ENCODE measurements at regions not wholly inside any gene's neighbourhood (a gene's known extent, or its start where the extent isn't known, plus 50 kb on each side); places are given as distances from the start of the nearest gene placed in this dataset.

DNA sequence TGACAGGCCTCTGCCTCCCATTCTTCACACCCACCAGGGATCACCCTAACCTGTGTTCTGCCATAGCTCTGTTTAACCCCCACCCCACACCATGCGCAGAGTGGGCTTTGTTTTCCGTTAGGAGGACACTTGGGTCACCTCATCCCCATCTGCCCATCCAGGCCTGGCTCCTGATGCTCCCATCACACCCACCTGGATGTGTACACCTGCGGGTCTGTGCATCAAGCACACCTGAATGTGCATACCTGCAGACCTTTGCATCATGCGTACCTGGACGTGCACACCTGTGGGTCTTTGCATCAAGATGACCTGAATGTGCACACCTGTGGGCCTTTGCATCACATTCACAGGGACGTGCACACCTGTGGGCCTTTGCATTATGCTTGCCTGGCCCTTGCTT is 835.8 kb upstream of the TMEM132C start:
- Histone ChIP-seq H3K36me3 (no peaks in the 10 kb centered on the region), H3K4me1 (no peaks in the 10 kb centered on the region), H3K4me3 (no peak overlapping the region), H3K9me3 (no peaks in the 10 kb centered on the region), H3K27ac (no peak overlapping the region), H3K27me3 (peaks cover 0 to 6% (median 0%) of the 10 kb centered on the region in 3 donors)
- intact Hi-C loops (cut with DNase I; ENCODE audit: low total_unique reads) = no loop called here
- no peak for DNase-seq
- TF ChIP-seq, protein P1, sequence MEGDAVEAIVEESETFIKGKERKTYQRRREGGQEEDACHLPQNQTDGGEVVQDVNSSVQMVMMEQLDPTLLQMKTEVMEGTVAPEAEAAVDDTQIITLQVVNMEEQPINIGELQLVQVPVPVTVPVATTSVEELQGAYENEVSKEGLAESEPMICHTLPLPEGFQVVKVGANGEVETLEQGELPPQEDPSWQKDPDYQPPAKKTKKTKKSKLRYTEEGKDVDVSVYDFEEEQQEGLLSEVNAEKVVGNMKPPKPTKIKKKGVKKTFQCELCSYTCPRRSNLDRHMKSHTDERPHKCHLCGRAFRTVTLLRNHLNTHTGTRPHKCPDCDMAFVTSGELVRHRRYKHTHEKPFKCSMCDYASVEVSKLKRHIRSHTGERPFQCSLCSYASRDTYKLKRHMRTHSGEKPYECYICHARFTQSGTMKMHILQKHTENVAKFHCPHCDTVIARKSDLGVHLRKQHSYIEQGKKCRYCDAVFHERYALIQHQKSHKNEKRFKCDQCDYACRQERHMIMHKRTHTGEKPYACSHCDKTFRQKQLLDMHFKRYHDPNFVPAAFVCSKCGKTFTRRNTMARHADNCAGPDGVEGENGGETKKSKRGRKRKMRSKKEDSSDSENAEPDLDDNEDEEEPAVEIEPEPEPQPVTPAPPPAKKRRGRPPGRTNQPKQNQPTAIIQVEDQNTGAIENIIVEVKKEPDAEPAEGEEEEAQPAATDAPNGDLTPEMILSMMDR (IDR thresholded peaks at IDR 0.05) = no peak
- TF ChIP-seq EP300 (IDR thresholded peaks at IDR 0.05) (no peak), POLR2A (IDR thresholded peaks at IDR 0.05) (no peak), POLR2AphosphoS5 (IDR thresholded peaks at IDR 0.05) (no peak)
- WGBS, 5 donors = 89 to 93% (median 89%) methylated on average over 6 of the region's 6 CpGs

GRCh38 chr12:127431594-127431993 is 835.4 kb upstream of the TMEM132C start:
- WGBS, 5 donors = 51 to 68% (median 56%) methylated on average over 5 of the region's 5 CpGs
- no peaks in the 10 kb centered on the region for H3K4me1 ChIP-seq

DNA sequence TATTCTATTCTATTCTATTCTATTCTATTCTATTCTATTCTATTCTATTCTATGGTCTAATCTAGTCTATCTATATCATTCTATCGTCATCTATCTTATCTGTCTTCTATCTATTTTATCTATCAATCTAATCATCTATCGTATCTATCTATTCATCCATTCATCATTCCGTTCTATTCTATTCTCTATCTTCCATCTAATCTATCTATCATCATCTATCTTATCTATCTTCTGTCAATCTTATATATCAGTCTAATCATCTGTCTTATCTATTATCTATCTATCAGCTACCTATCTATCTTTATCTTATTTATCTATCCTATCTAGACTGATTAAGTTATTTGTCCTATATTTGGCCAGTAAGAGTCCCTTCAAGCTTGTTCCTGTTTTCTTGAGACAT is 831.5 kb upstream of the TMEM132C start:
- DNase-seq = no peak
- WGBS, 5 donors = 75 to 89% (median 88%) methylated on average over 3 of the region's 3 CpGs
- no peaks in the 10 kb centered on the region for H3K36me3 ChIP-seq

More at GRCh38 chr12:127431594-127431993, 835.4 kb upstream of the TMEM132C start:
- no peak for DNase-seq
- Histone ChIP-seq H3K4me3 (no peak overlapping the region), H3K9me3 (no peaks in the 10 kb centered on the region), H3K36me3 (no peaks in the 10 kb centered on the region), H3K27me3 (peaks cover 0 to 6% (median 0%) of the 10 kb centered on the region in 3 donors), H3K27ac (no peak overlapping the region)
- TF ChIP-seq, protein P1 (IDR thresholded peaks at IDR 0.05) = no peak
- TF ChIP-seq POLR2AphosphoS5 (IDR thresholded peaks at IDR 0.05) (no peak), EP300 (IDR thresholded peaks at IDR 0.05) (no peak), POLR2A (IDR thresholded peaks at IDR 0.05) (no peak)
- intact Hi-C loops (cut with DNase I; ENCODE audit: low total_unique reads) = no loop called here

GRCh38 chr12:127438512-127439244 is 828.3 kb upstream of the TMEM132C start:
- Histone ChIP-seq H3K27ac (no peak overlapping the region), H3K9me3 (peaks cover 0 to 18% (median 9%) of the 10 kb centered on the region in 4 donors), H3K36me3 (no peaks in the 10 kb centered on the region), H3K4me3 (no peak overlapping the region), H3K27me3 (no peaks in the 10 kb centered on the region), H3K4me1 (no peaks in the 10 kb centered on the region)
- TF ChIP-seq EP300 (IDR thresholded peaks at IDR 0.05) (no peak), POLR2A (IDR thresholded peaks at IDR 0.05) (no peak), POLR2AphosphoS5 (IDR thresholded peaks at IDR 0.05) (no peak)
- TF ChIP-seq, protein P1 (IDR thresholded peaks at IDR 0.05) = no peak
- 90 to 94% (median 93%) methylated on average over 3 of the region's 3 CpGs for WGBS, 5 donors
- intact Hi-C loops (cut with DNase I; ENCODE audit: low total_unique reads) = no loop called here
- no peak for DNase-seq

More for the DNA sequence above, 831.5 kb upstream of the TMEM132C start:
- intact Hi-C loops (cut with DNase I; ENCODE audit: low total_unique reads) = no loop called here
- TF ChIP-seq EP300 (IDR thresholded peaks at IDR 0.05) (no peak), POLR2A (IDR thresholded peaks at IDR 0.05) (no peak), POLR2AphosphoS5 (IDR thresholded peaks at IDR 0.05) (no peak)
- TF ChIP-seq, protein P1 (IDR thresholded peaks at IDR 0.05) = no peak
- Histone ChIP-seq H3K27ac (no peak overlapping the region), H3K4me1 (no peaks in the 10 kb centered on the region), H3K27me3 (no peaks in the 10 kb centered on the region), H3K9me3 (peaks cover 0 to 18% (median 9%) of the 10 kb centered on the region in 4 donors), H3K4me3 (no peak overlapping the region)

Data from stomach (tissue), 8 donors.